MM.1S (cell line): ENCODE measurements at regions not wholly inside any gene's neighbourhood (a gene's known extent, or its start where the extent isn't known, plus 50 kb on each side); places are given as distances from the start of the nearest gene placed in this dataset.

Experiments
- DNase-seq: peaks from one replicate; pipeline ENCODE4 v3.0.0-alpha.2; 2015
- H2AFZ ChIP-seq: fragments of 300-600 bp; sonication (generic); 2 replicates; pipeline ENCODE4 v1.6.0; 2016; ENCODE audit warnings: antibody characterized with exemption, low read length
- H3F3A ChIP-seq: fragments of 300-600 bp; sonication (generic); 2 replicates; pipeline ENCODE4 v1.6.1; 2016; ENCODE audit warnings: mild to moderate bottlenecking, antibody characterized with exemption, low read length, moderate library complexity, mixed read lengths; ENCODE audit not compliant: insufficient read depth
- H3K27ac ChIP-seq: fragments of 300-600 bp; sonication (generic); 2 replicates; pipeline ENCODE4 v1.5.1; 2016; ENCODE audit warnings: mild to moderate bottlenecking, low read length
- H3K27me3 ChIP-seq: fragments of 300-600 bp; sonication (generic); replicated peaks from 2 replicates; pipeline ENCODE4 v1.6.0; 2016; ENCODE audit warnings: low read length; ENCODE audit not compliant: insufficient read depth
- H3K36me3 ChIP-seq: fragments of 300-600 bp; sonication (generic); replicated peaks from 2 replicates; pipeline ENCODE4 v1.6.1; 2016; ENCODE audit warnings: mild to moderate bottlenecking, low read length, mixed read lengths; ENCODE audit not compliant: insufficient read depth
- H3K4me1 ChIP-seq: fragments of 300-600 bp; sonication (generic); 2 replicates; pipeline ENCODE4 v1.6.1; 2016; ENCODE audit warnings: low read length, mixed read lengths
- H3K4me2 ChIP-seq: fragments of 300-600 bp; sonication (generic); 2 replicates; pipeline ENCODE4 v1.6.0; 2016; ENCODE audit warnings: low read depth, low read length
- H3K4me3 ChIP-seq: fragments of 300-600 bp; sonication (generic); 2 replicates; pipeline ENCODE4 v1.5.1; 2016; ENCODE audit warnings: low read length, mixed read lengths
- H3K79me2 ChIP-seq: fragments of 300-600 bp; sonication (generic); 2 replicates; pipeline ENCODE4 v1.6.1; 2016; ENCODE audit warnings: mixed run types, low read length, mixed read lengths
- H3K9ac ChIP-seq: fragments of 300-600 bp; sonication (generic); 2 replicates; pipeline ENCODE4 v1.6.1; 2016; ENCODE audit warnings: low read length, mixed read lengths
- H3K9me2 ChIP-seq: fragments of 300-600 bp; sonication (generic); replicated peaks from 2 replicates; pipeline ENCODE4 v1.6.1; 2016; ENCODE audit warnings: mild to moderate bottlenecking, low read length, mixed read lengths; ENCODE audit not compliant: insufficient read depth
- H3K9me3 ChIP-seq: fragments of 300-600 bp; sonication (generic); replicated peaks from 2 replicates; pipeline ENCODE4 v1.6.1; 2016; ENCODE audit warnings: mild to moderate bottlenecking, low read length, mixed read lengths; ENCODE audit not compliant: insufficient read depth
- H4K20me1 ChIP-seq: fragments of 300-600 bp; sonication (generic); 2 replicates; pipeline ENCODE4 v1.6.1; 2016; ENCODE audit warnings: mild to moderate bottlenecking, low read length, moderate library complexity, mixed read lengths; ENCODE audit not compliant: insufficient read depth
- EZH2 ChIP-seq: fragments of 300-600 bp; sonication (generic); optimal IDR thresholded peaks from 2 replicates; pipeline ENCODE3; 2017; ENCODE audit warnings: low read depth, mild to moderate bottlenecking, antibody characterized with exemption, low read length, mixed read lengths
- EZH2phosphoT487 ChIP-seq: fragments of 300-600 bp; sonication (generic); IDR thresholded peaks from 2 replicates; pipeline ENCODE4 v1.6.1; 2018; ENCODE audit warnings: antibody characterized with exemption, low read length
- TF ChIP-seq, protein P1 (sequence below): fragments of 300-600 bp; sonication (generic); IDR thresholded peaks from 2 replicates; pipeline ENCODE4 v1.5.1; 2016; ENCODE audit warnings: antibody characterized with exemption, low read length, mixed read lengths

- TF ChIP-seq EZH2 (no peak), EZH2phosphoT487 (no peak)
- TF ChIP-seq, protein P1, sequence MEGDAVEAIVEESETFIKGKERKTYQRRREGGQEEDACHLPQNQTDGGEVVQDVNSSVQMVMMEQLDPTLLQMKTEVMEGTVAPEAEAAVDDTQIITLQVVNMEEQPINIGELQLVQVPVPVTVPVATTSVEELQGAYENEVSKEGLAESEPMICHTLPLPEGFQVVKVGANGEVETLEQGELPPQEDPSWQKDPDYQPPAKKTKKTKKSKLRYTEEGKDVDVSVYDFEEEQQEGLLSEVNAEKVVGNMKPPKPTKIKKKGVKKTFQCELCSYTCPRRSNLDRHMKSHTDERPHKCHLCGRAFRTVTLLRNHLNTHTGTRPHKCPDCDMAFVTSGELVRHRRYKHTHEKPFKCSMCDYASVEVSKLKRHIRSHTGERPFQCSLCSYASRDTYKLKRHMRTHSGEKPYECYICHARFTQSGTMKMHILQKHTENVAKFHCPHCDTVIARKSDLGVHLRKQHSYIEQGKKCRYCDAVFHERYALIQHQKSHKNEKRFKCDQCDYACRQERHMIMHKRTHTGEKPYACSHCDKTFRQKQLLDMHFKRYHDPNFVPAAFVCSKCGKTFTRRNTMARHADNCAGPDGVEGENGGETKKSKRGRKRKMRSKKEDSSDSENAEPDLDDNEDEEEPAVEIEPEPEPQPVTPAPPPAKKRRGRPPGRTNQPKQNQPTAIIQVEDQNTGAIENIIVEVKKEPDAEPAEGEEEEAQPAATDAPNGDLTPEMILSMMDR = no peak
Observed at GRCh38 chr2:215803150-215803549, 210.2 kb downstream of the MREG start.

GRCh38 chr2:215799194-215799593 is 214.2 kb downstream of the MREG start:
- H3K4me1 ChIP-seq = no peaks in the 10 kb centered on the region
- no peaks in the 10 kb centered on the region for H3K9me2 ChIP-seq
- DNase-seq = no peak
- H3K27me3 ChIP-seq = no peaks in the 10 kb centered on the region
- H3F3A ChIP-seq = no peaks in the 10 kb centered on the region
- no peak overlapping the region for H3K27ac ChIP-seq
- no peak overlapping the region for H3K4me2 ChIP-seq
- no peak for TF ChIP-seq EZH2
- TF ChIP-seq, protein P1 = no peak
- no peak for TF ChIP-seq EZH2phosphoT487
- H3K9ac ChIP-seq = no peak overlapping the region
- no peak overlapping the region for H2AFZ ChIP-seq
- no peaks in the 10 kb centered on the region for H3K36me3 ChIP-seq
- H3K79me2 ChIP-seq = no peaks in the 10 kb centered on the region
- no peak overlapping the region for H3K4me3 ChIP-seq
- H3K9me3 ChIP-seq = no peaks in the 10 kb centered on the region
- H4K20me1 ChIP-seq = no peaks in the 10 kb centered on the region

More at GRCh38 chr2:215803150-215803549, 210.2 kb downstream of the MREG start:
- no peak for DNase-seq
- no peaks in the 10 kb centered on the region for H3F3A ChIP-seq
- H4K20me1 ChIP-seq = no peaks in the 10 kb centered on the region
- no peaks in the 10 kb centered on the region for H3K9me2 ChIP-seq
- H2AFZ ChIP-seq = no peak overlapping the region
- H3K36me3 ChIP-seq = no peaks in the 10 kb centered on the region
- H3K79me2 ChIP-seq = no peaks in the 10 kb centered on the region
- H3K4me2 ChIP-seq = no peak overlapping the region
- H3K9ac ChIP-seq = no peak overlapping the region
- no peaks in the 10 kb centered on the region for H3K4me1 ChIP-seq
- H3K9me3 ChIP-seq = no peaks in the 10 kb centered on the region
- no peaks in the 10 kb centered on the region for H3K27me3 ChIP-seq
- H3K27ac ChIP-seq = no peak overlapping the region
- H3K4me3 ChIP-seq = no peak overlapping the region

GRCh38 chr2:215797676-215798075 is 215.7 kb downstream of the MREG start:
- H4K20me1 ChIP-seq = no peaks in the 10 kb centered on the region
- TF ChIP-seq EZH2phosphoT487 (no peak), EZH2 (no peak)
- TF ChIP-seq, protein P1 = no peak
- no peaks in the 10 kb centered on the region for H3K9me2 ChIP-seq
- H3K27ac ChIP-seq = no peak overlapping the region
- no peak overlapping the region for H3K4me3 ChIP-seq
- H3K9me3 ChIP-seq = no peaks in the 10 kb centered on the region
- H3K27me3 ChIP-seq = no peaks in the 10 kb centered on the region
- H3K4me1 ChIP-seq = no peaks in the 10 kb centered on the region
- no peaks in the 10 kb centered on the region for H3F3A ChIP-seq
- no peaks in the 10 kb centered on the region for H3K79me2 ChIP-seq
- no peak overlapping the region for H3K4me2 ChIP-seq
- no peak for DNase-seq
- no peak overlapping the region for H3K9ac ChIP-seq
- H2AFZ ChIP-seq = no peak overlapping the region
- H3K36me3 ChIP-seq = no peaks in the 10 kb centered on the region
